H1 (cell line): ENCODE measurements at regions not wholly inside any gene's neighbourhood (a gene's known extent, or its start where the extent isn't known, plus 50 kb on each side); places are given as distances from the start of the nearest gene placed in this dataset.

Experiments
- CTCF ChIA-PET: fragments of 300-600 bp; sonication (Branson Sonifier 250); formaldehyde crosslinking; loops from one replicate; lab custom pipeline; 2021; ENCODE audit not compliant: partially characterized antibody; lab: Charles Lee
- POLR2A ChIA-PET: fragments of 300-600 bp; sonication (Branson Sonifier 250); formaldehyde crosslinking; loops from one replicate; lab custom pipeline; 2021; ENCODE audit warnings: inconsistent platforms; ENCODE audit not compliant: partially characterized antibody; lab: Charles Lee
- DNase-seq, 2 experiments: peaks; one replicate each; pipeline versions ENCODE4 v3.0.0 to v3.0.0-alpha.2; 2010 to 2022; ENCODE audit warnings: low spot score in 2 of 2, low read depth in 1 of 2, mixed read lengths in 1 of 2
- FAIRE-seq: peaks from 2 replicates; lab custom pipeline; 2011; peaks lifted over from hg19 to GRCh38; lab: Jason Lieb, UNC
- H2AFZ ChIP-seq: 2 replicates; pipeline ENCODE4 v1.8.1; 2012; ENCODE audit warnings: low read length, inconsistent platforms
- H2AK5ac ChIP-seq: 2 replicates; pipeline ENCODE4 v1.6.1; 2013; ENCODE audit warnings: low read depth, low read length
- H2BK120ac ChIP-seq: replicated peaks from 2 replicates; pipeline ENCODE3; 2013; ENCODE audit warnings: low read depth, low read length, inconsistent platforms
- H2BK12ac ChIP-seq: 2 replicates; pipeline ENCODE4 v1.6.1; 2013; ENCODE audit warnings: low read depth, low read length
- H2BK15ac ChIP-seq: 2 replicates; pipeline ENCODE4 v1.6.1; 2013; ENCODE audit warnings: low read length
- H2BK20ac ChIP-seq: 2 replicates; pipeline ENCODE4 v1.6.1; 2013; ENCODE audit warnings: low read length
- H2BK5ac ChIP-seq: 2 replicates; pipeline ENCODE4 v1.6.1; 2013; ENCODE audit warnings: low read depth, low read length
- H3K14ac ChIP-seq: 2 replicates; pipeline ENCODE4 v1.6.1; 2013; ENCODE audit warnings: inconsistent platforms; ENCODE audit not compliant: insufficient read length
- H3K18ac ChIP-seq: 2 replicates; pipeline ENCODE4 v1.6.1; 2013; ENCODE audit warnings: low read length; ENCODE audit errors: extremely low read depth
- H3K23ac ChIP-seq: 2 replicates; pipeline ENCODE4 v1.6.1; 2013; ENCODE audit warnings: inconsistent platforms; ENCODE audit not compliant: insufficient read length
- H3K23me2 ChIP-seq: 2 replicates; pipeline ENCODE4 v1.6.1; 2013; ENCODE audit warnings: low read depth, low read length
- H3K27ac ChIP-seq: 2 replicates; pipeline ENCODE4 v1.6.1; 2011; ENCODE audit warnings: low read depth, low read length, inconsistent platforms
- H3K27me3 ChIP-seq, 4 experiments: replicated peaks in 1 of 4; 1 replicate in 1 of 4; 2 replicates in 3 of 4; pipeline versions ENCODE4 v1.6.1 to v1.8.1; 2011 to 2013; ENCODE audit warnings: low read length in 3 of 4, mild to moderate bottlenecking in 3 of 4, inconsistent platforms in 2 of 4, mixed read lengths in 2 of 4, moderate library complexity in 1 of 4; ENCODE audit not compliant: control insufficient read depth in 3 of 4, insufficient read depth in 3 of 4; ENCODE audit errors: extremely low read depth in 1 of 4
- H3K36me3 ChIP-seq, 4 experiments: 2 replicates each; pipeline versions ENCODE4 v1.6.1 to v1.8.1; 2011 to 2013; ENCODE audit warnings: mild to moderate bottlenecking in 4 of 4, low read length in 3 of 4, moderate library complexity in 2 of 4, control low read depth in 1 of 4, inconsistent platforms in 1 of 4; ENCODE audit not compliant: insufficient read depth in 4 of 4, control insufficient read depth in 2 of 4
- H3K4ac ChIP-seq: replicated peaks from 2 replicates; pipeline ENCODE3; 2013; ENCODE audit warnings: low read length, low read depth, mixed read lengths, inconsistent platforms; ENCODE audit not compliant: insufficient read length
- H3K4me1 ChIP-seq, 4 experiments: replicated peaks in 1 of 4; 1 replicate in 1 of 4; 2 replicates in 3 of 4; pipeline versions ENCODE4 v1.6.1 to v1.8.1; 2011 to 2013; ENCODE audit warnings: low read length in 3 of 4, inconsistent platforms in 2 of 4, mixed read lengths in 1 of 4; ENCODE audit not compliant: insufficient read depth in 4 of 4, control insufficient read depth in 3 of 4
- H3K4me2 ChIP-seq, 2 experiments: 2 replicates each; pipeline versions ENCODE4 v1.6.1 to v1.8.1; 2011 to 2013; ENCODE audit warnings: low read depth in 2 of 2, low read length in 2 of 2, control low read depth in 1 of 2, inconsistent platforms in 1 of 2, mild to moderate bottlenecking in 1 of 2; ENCODE audit not compliant: insufficient read depth in 1 of 2
- H3K4me3 ChIP-seq, 4 experiments: fragments of 200-600, 300-600 bp in 1 of 4; sonication (generic), shearing (Covaris generic), sonication (Bioruptor Twin) in 1 of 4; 2 replicates each; pipeline versions ENCODE4 v1.5.1 to v1.8.1; 2011 to 2016; ENCODE audit warnings: low read length in 4 of 4, low read depth in 3 of 4, control low read depth in 2 of 4, inconsistent platforms in 2 of 4, mild to moderate bottlenecking in 2 of 4, mixed read lengths in 1 of 4, moderate library complexity in 1 of 4; ENCODE audit not compliant: insufficient read depth in 2 of 4; ENCODE audit errors: extremely low read depth in 1 of 4
- H3K56ac ChIP-seq: replicated peaks from 2 replicates; pipeline ENCODE3; 2013; ENCODE audit warnings: low read depth, mild to moderate bottlenecking, mixed read lengths, low read length, inconsistent platforms; ENCODE audit not compliant: insufficient read length
- H3K79me1 ChIP-seq: 2 replicates; pipeline ENCODE4 v1.6.1; 2013; ENCODE audit warnings: low read depth, low read length, control low read depth
- H3K79me2 ChIP-seq, 2 experiments: 2 replicates each; pipeline versions ENCODE4 v1.6.1 to v1.8.1; 2012 to 2013; ENCODE audit warnings: low read length in 2 of 2, mild to moderate bottlenecking in 2 of 2, inconsistent platforms in 1 of 2; ENCODE audit not compliant: insufficient read depth in 2 of 2, control insufficient read depth in 1 of 2
- H3K9ac ChIP-seq, 4 experiments: replicated peaks in 1 of 4; 1 replicate in 1 of 4; 2 replicates in 3 of 4; pipeline versions ENCODE4 v1.6.1 to v1.8.1; 2011 to 2013; ENCODE audit warnings: low read depth in 3 of 4, low read length in 3 of 4, control low read depth in 2 of 4, mild to moderate bottlenecking in 2 of 4, moderate library complexity in 2 of 4, inconsistent platforms in 1 of 4; ENCODE audit errors: extremely low read depth in 1 of 4
- H3K9me3 ChIP-seq, 2 experiments: 2 replicates each; pipeline versions ENCODE4 v1.6.1 to v1.8.1; 2012 to 2013; ENCODE audit warnings: mild to moderate bottlenecking in 2 of 2, moderate library complexity in 2 of 2, control low read depth in 1 of 2, inconsistent platforms in 1 of 2, low read depth in 1 of 2, low read length in 1 of 2, mixed read lengths in 1 of 2; ENCODE audit not compliant: insufficient read depth in 2 of 2
- H4K20me1 ChIP-seq, 2 experiments: replicated peaks in 1 of 2; 2 replicates each; pipeline versions ENCODE3 to v1.8.1; 2011 to 2013; ENCODE audit warnings: inconsistent platforms in 2 of 2, low read length in 2 of 2, mild to moderate bottlenecking in 1 of 2; ENCODE audit not compliant: insufficient read depth in 2 of 2, control insufficient read depth in 1 of 2
- H4K5ac ChIP-seq: 2 replicates; pipeline ENCODE4 v1.6.1; 2013; ENCODE audit warnings: low read length, low read depth, mixed read lengths, inconsistent platforms; ENCODE audit not compliant: insufficient read length
- H4K8ac ChIP-seq: 2 replicates; pipeline ENCODE4 v1.8.0; 2013; ENCODE audit warnings: mild to moderate bottlenecking, moderate library complexity, low read length, inconsistent platforms; ENCODE audit not compliant: insufficient read depth; ENCODE audit errors: extremely low read depth
- H4K91ac ChIP-seq: replicated peaks from 2 replicates; pipeline ENCODE3; 2013; ENCODE audit warnings: low read length, mixed read lengths, inconsistent platforms; ENCODE audit not compliant: insufficient read length
- ASH2L ChIP-seq: fragments of 200-600, 300-600 bp; sonication (generic); IDR thresholded peaks from one replicate; pipeline ENCODE4 v1.7.1; 2017; ENCODE audit warnings: low read length
- BACH1 ChIP-seq: IDR thresholded peaks from 2 replicates; pipeline ENCODE4 v1.6.1; 2012; ENCODE audit warnings: low read length, improper control_type of control experiment
- CHD1 ChIP-seq: IDR thresholded peaks from 2 replicates; pipeline ENCODE4 v1.6.1; 2012; ENCODE audit warnings: low read depth, low read length, improper control_type of control experiment
- CHD2 ChIP-seq: IDR thresholded peaks from 2 replicates; pipeline ENCODE4 v1.6.1; 2012; ENCODE audit warnings: low read length, improper control_type of control experiment
- FOSL1 ChIP-seq: IDR thresholded peaks from 2 replicates; pipeline ENCODE4 v1.6.1; 2011; ENCODE audit warnings: mild to moderate bottlenecking, low read depth, low read length, moderate library complexity; ENCODE audit not compliant: insufficient read depth
- HDAC2 ChIP-seq, 2 experiments: fragments of 300-600 bp in 1 of 2; sonication (generic) in 1 of 2; IDR thresholded peaks; 2 replicates each; pipeline ENCODE4 v1.6.1; 2011 to 2012; ENCODE audit warnings: low read depth in 2 of 2, low read length in 2 of 2, mild to moderate bottlenecking in 2 of 2, moderate library complexity in 2 of 2, borderline replicate concordance in 1 of 2, inconsistent platforms in 1 of 2
- JUND ChIP-seq: IDR thresholded peaks from 2 replicates; pipeline ENCODE4 v1.6.1; 2011; ENCODE audit warnings: mild to moderate bottlenecking, improper control_type of control experiment, low read length
- KDM4A ChIP-seq: IDR thresholded peaks from one replicate; pipeline ENCODE4 v1.7.1; 2012; ENCODE audit warnings: low read depth, mild to moderate bottlenecking, moderate library complexity, low read length, inconsistent platforms; ENCODE audit not compliant: severe bottlenecking
- KDM5A ChIP-seq: fragments of 200-600 bp; IDR thresholded peaks from 2 replicates; pipeline ENCODE4 v1.7.1; 2012; ENCODE audit warnings: mild to moderate bottlenecking, low read length, inconsistent platforms, mixed read lengths
- POLR2AphosphoS5 ChIP-seq: IDR thresholded peaks from 2 replicates; pipeline ENCODE4 v1.6.1; 2011; ENCODE audit warnings: low read depth, low read length
- RAD21 ChIP-seq, 2 experiments: IDR thresholded peaks in 1 of 2; conservative IDR thresholded peaks in 1 of 2; 2 replicates each; pipeline ENCODE4 v1.6.1; 2011; ENCODE audit warnings: low read depth in 2 of 2, low read length in 2 of 2, improper control_type of control experiment in 1 of 2, inconsistent platforms in 1 of 2, mild to moderate bottlenecking in 1 of 2, moderate library complexity in 1 of 2
- SP4 ChIP-seq: IDR thresholded peaks from 2 replicates; pipeline ENCODE4 v1.6.1; 2012; ENCODE audit warnings: low read length, inconsistent platforms
- USF2 ChIP-seq: IDR thresholded peaks from 2 replicates; pipeline ENCODE4 v1.6.1; 2011; ENCODE audit warnings: low read length, improper control_type of control experiment
- ZNF274 ChIP-seq: IDR thresholded peaks from 2 replicates; pipeline ENCODE4 v1.7.0; 2012; ENCODE audit warnings: low read length, borderline replicate concordance; ENCODE audit errors: extremely low read depth
- WGBS, 2 experiments: shearing (Covaris generic) in 1 of 2; methylation state at CpG; one replicate each; pipeline versions ENCODE4 v1.1.6 to v1.1.7; 2013 to 2015; ENCODE audit warnings: low lambda C conversion rate in 2 of 2, mixed read lengths in 2 of 2, inconsistent platforms in 1 of 2, low coverage in 1 of 2, missing lambda C conversion rate in 1 of 2; ENCODE audit not compliant: insufficient replicate concordance in 2 of 2, insufficient coverage in 1 of 2, insufficient read length in 1 of 2; ENCODE audit errors: extremely low coverage in 1 of 2, missing lambda C conversion rate in 1 of 2; 5-methylcytosine and 5-hydroxymethylcytosine counted together

DNA sequence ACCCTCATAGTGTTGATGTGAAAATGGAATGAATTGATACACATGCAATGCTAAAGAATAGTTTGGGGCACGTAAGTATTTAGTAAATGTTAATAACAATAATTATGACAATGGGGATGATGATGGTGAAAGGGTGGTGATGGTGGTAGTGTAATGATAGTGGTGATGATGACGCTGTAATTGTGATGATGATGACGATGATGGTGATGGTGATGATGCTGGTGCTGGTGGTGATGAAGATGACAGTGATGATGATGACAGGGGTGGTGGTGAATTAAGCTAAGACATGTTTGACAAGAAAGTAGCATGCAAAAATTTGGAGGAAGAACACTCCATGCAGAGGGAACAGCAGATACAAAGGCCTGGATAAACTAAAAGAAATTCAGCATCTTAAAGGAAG, 364.4 kb upstream of the API5 start:
- DNase-seq = no peak
- 85% methylated on average over 3 of the region's 3 CpGs; no CpG with 5 or more reads in 1 of the 2 experiments for WGBS, 2 experiments
- ChIA-PET CTCF (interaction anchor here (1.1 to 1.2 kb wide), 3 partner anchors 25 to 177 kb away, joined by 3 to 4 read pairs (median 3); no protein-coding TSS in a partner anchor), POLR2A (no interaction called here)
- Histone ChIP-seq H2AK5ac (0 out of 2 replicates have a peak overlapping the region, but pooled peaks have one; percentile 9), H4K20me1 (no peaks in the 10 kb centered on the region), H2BK15ac (no peak overlapping the region), H3K27ac (no peak overlapping the region), H2AFZ (no peak overlapping the region), H3K79me1 (no peaks in the 10 kb centered on the region), H2BK5ac (no peak overlapping the region), H3K4me2 (no peak overlapping the region), H3K79me2 (no peaks in the 10 kb centered on the region), H3K23ac (no peak overlapping the region), H4K8ac (no peak overlapping the region), H3K36me3 (no peaks in the 10 kb centered on the region), H3K18ac (no peak overlapping the region), H3K56ac (no peak overlapping the region), H2BK20ac (no peak overlapping the region), H3K9me3 (peaks cover 0 to 14% of the 10 kb centered on the region in 2 experiments; a peak in 2 of 4 replicates), H3K23me2 (peaks cover 2% of the 10 kb centered on the region; the same call in 1 of the 2 replicates), H2BK12ac (no peak overlapping the region), H3K4ac (no peak overlapping the region), H4K91ac (no peak overlapping the region), H3K14ac (no peak overlapping the region), H3K4me3 (no peak overlapping the region), H4K5ac (no peak overlapping the region), H2BK120ac (no peak overlapping the region), H3K9ac (no peak overlapping the region), H3K4me1 (no peaks in the 10 kb centered on the region), H3K27me3 (no peaks in the 10 kb centered on the region)
- FAIRE-seq = no peak
- TF ChIP-seq KDM4A (no peak), BACH1 (no peak), ASH2L (no peak), USF2 (no peak), ZNF274 (no peak), FOSL1 (no peak), CHD2 (no peak), RAD21 (IDR thresholded peaks at IDR 0.05 in 1 of 2, conservative IDR thresholded peaks at IDR 0.05 in 1 of 2; ENCODE audit: low read depth in 2 of 2, low read length in 2 of 2) (no peak), CHD1 (no peak), KDM5A (no peak), HDAC2 (IDR thresholded peaks at IDR 0.05; ENCODE audit: borderline replicate concordance in 1 of 2, low read depth in 2 of 2, low read length in 2 of 2) (no peak), SP4 (no peak), POLR2AphosphoS5 (no peak), JUND (no peak)
